Hematopoietic multipotent progenitor cell treated with erythropoietin and hydrocortisone succinate and interleukin-3 and kit ligand, for 6 days (in vitro differentiated cells): ENCODE measurements at regions not wholly inside any gene's neighbourhood (a gene's known extent, or its start where the extent isn't known, plus 50 kb on each side); places are given as distances from the start of the nearest gene placed in this dataset.

Source experiments
- DNase-seq: peaks from one replicate; pipeline ENCODE4 v3.0.0-alpha.2; 2015

DNA sequence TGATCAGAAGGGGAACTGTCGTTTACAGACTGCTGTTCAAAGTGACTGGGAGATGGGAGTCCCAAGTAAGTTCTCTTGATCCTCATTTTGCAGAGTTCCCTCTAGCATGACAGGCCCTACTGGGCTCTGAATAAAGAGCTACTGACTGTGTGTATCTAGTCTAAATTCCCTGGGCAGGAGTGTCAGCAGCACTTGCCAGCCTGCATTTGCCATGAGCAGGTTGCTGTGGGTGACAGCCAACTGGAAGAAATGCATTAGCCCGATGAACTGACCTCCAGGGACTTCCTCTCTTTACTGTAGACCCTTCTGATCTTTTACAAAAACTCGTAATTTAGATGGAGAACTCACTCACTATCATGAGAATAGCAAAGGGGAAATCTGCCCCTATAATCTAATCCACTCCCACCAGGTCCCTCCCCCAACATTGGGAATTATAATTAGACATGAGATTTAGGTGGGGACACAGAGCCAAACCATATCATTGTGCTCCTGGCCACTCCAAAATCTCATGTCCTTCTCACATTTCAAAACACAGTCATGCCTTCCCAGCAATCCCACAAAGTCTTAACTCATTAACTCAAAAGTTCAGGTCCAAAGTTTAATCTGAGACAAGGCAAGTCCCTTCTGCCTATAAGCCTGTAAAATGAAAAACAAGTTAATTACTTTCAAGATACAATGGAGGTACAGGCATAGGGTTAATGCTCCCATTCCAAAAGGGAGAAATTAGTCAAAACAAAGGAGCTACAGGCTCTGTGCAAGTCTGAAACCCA is 78.9 kb upstream of the CXCL14 start:
- DNase-seq, result no peak

GRCh38 chr5:135655468-135655815 is 76.7 kb upstream of the CXCL14 start:
- DNase-seq, result no peak

DNA sequence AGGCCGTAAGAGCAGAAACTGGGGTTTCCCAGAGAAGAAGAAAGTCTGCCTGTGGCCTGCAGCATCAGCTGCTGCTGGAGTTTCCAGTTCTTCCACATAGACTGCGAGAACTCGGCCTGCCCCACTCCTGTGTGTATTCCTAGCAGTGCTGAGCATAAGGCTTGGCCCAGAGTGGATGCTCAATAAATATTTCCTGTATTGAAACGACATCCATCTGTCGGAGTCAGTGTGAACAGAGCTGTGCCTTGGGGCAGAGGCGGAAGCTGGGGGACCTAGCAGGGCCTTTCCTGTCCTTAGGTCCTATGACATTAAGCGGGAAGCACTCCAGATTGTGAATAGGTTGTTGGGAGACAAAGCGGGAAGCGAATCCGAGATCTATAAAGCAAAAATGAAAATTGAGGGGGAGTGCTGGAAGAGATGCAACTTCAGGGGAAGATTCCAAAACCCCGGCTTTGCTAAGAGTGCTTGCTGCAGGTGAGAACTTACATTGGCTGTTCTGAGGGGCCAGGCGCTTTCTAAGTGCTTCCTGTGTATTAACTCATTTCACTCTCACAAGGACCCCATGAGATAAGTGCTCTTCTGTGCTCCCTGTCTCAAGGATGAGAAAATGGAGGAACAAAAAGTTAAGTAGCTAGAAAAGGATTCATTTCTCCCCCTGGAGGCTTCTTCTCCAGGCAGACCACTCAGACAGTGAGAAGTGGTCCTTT is 76.1 kb upstream of the CXCL14 start:
- DNase-seq, result no peak

- DNase-seq, result no peak
Measured at GRCh38 chr5:135651156-135651555, 72.4 kb upstream of the CXCL14 start.

DNA sequence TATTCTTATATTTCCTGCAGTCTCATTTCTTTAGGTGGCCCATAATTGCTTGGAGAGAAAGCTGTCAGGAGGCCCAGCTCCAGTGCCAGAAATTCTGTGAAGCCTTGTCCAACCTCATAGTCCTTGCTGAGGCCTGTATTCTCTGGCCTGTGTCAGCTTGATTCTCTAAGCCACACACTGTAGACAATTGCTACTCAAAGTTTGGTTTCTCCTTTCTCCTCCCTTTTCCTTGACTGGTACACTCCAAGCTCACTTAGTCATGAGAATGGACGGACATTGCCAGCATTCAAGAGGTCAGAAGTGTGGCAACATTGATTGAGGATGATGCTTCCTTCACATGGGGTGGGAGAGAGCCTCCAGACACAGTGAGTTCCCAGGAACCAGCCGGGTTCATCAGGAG is 71.3 kb upstream of the CXCL14 start:
- no peak for DNase-seq

- no peak for DNase-seq
Measured at GRCh38 chr5:135649435-135649834, 70.6 kb upstream of the CXCL14 start.

- DNase-seq, result no peak
Measured at GRCh38 chr5:135648116-135648515, 69.3 kb upstream of the CXCL14 start.

DNA sequence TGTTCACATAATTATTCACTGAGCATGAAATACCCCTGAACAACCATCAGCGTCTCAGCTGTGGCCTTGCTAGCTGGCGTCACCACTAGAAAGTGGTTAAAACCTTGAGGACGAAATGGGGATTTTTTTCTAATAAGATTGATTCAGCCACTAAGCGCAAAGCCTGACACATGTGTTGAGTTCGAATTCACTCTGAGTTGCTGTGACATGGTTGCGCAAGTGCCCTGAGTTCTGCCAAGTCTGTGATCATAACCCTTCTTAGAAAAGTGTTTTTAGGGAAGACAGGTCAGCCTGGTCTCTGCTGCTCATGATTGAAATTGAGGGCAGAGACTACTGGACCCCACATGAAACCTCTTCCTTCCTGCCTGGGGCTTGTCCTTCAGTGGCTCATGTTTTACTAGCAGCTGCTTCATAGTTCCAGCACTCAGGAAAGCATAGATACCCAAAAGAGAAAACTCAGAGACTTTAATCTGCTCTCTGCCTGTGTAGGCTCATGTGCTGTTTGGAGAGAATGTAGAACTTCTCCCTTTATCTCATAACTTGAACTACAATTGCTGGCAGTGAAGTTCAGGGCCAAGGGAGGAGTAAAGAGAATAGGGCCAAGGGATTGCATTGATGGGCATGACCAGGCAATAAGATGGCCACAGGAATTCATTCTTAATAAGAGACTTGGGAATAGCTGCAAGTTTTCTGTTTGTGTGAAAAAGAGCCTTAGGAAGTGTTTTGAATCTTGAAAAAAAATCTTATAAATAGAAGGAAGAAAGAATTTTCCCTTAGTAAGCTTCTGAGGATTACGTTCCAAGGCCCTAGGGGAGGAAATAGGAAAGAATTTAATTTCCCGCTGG is 66.8 kb upstream of the CXCL14 start:
- no peak for DNase-seq

GRCh38 chr5:135644816-135645215 is 66.0 kb upstream of the CXCL14 start:
- no peak for DNase-seq

- no peak for DNase-seq
Measured at GRCh38 chr5:135643881-135644766, 65.3 kb upstream of the CXCL14 start.

DNA sequence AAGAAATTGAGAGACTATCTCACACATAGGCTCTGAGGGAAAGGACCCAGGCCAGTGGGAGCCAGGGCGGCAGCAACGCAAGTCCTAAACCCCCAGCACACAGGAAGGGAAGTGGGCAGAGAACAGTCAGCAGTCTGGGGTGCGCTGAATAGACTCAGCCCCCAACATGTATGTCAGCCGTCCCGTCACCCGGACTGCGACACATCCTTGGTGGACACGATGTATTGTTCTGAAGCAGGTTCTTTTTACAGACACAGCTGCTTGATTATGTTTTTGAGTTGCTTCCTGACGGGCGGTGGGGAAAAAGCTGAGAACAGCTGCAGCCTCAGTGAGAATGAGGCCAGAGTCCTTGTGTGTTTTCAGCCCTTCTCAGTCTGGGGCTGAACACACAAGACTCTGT is 64.1 kb upstream of the CXCL14 start:
- DNase-seq, result no peak

- no peak for DNase-seq
Measured at GRCh38 chr5:135642488-135642870, 63.7 kb upstream of the CXCL14 start.

GRCh38 chr5:135641734-135642487 is 63.1 kb upstream of the CXCL14 start:
- DNase-seq, result no peak

GRCh38 chr5:135641319-135641718 is 62.5 kb upstream of the CXCL14 start:
- DNase-seq, result no peak

DNA sequence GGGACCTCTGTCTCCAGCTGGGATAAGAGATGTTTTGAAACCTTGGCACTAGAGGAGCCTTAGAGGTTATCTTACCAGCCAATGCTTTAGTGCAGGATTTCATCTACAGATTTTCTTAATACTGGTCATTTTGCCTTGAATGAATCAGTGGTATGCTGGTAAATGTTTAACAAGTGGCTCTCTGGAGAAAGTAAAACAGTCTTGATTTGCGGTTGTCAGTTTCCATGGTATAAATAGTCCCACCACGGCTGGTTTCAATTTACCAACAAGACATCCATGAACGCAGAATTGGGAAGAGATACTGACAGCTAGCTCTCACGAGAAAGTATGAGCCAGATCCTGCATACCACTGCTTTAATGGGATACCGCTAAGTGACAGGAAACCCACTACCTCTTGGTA is 56.7 kb upstream of the CXCL14 start:
- DNase-seq, result no peak

DNA sequence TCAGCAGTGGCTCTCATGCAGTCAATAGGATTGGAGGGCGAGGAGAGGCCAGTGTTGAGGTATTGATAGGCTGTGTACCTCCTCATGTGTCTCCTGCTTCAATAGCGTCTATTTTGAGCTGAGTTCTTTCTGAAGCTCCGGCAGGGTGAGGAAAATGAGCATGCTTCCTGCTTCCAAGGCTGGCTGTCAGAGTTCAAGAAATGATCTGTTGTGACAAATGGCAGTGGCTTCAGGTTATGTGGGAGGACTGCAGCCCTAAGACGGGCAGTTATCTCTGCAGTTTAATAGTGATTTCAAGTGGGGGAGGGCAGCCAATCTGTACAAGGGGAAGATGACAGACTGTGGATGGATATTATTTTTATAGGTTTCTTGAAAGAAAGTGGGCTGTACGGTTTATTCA is 54.0 kb upstream of the CXCL14 start:
- DNase-seq, result no peak

DNA sequence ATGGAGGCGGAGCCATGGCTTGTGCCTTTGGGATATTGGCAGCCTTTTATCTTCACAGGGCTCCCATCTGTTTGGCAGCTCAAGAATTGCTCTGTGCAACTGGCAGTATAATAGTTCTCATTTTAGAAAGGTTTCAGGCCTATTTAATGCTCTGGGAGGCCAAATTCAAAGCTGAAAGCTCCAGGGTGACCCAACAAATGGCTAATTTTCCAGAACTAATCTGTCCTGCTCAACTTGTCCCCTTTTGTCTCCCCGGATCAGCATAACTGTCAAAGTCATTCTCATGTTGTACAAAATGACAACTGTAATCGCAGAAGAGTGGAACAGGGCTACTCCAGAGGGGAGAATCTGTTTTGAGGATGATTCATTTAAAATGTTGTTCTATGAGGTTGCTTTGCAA is 52.6 kb upstream of the CXCL14 start:
- no peak for DNase-seq

- DNase-seq, result no peak
Measured at GRCh38 chr5:135629666-135630065, 50.9 kb upstream of the CXCL14 start.

- no peak for DNase-seq
Measured at GRCh38 chr5:135628771-135629563, 50.2 kb upstream of the CXCL14 start.
